ENCODE measurements at regions not wholly inside any gene's neighbourhood (a gene's known extent, or its start where the extent isn't known, plus 50 kb on each side); places are given as distances from the start of the nearest gene placed in this dataset.
"Not testable (repeated sequence)": the region's sequence is repeated elsewhere in the genome, so short reads cannot be mapped to it uniquely, and the experiment has no call there.

DNA sequence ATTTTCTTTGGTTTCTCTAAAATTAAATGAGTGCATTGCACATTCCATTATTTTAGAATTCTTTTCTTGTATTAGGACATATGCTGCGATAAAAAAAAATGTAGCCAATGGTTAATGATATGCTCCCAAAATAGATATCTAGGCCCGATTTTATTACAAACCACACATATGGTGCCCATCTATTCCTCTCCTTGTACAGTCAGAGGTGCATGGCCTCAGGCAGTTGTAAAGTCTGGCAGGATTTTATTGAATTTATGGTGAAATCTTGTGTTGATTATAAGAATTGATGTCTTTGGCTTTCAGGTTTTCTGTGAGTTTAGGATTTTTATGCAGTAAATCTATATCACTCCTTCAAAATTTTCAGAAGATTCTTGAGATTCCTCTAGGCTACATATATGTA is 192.2 kb downstream of the RFPL4B start:
- no peak overlapping the region for H3K27ac ChIP-seq
- H3K27me3 ChIP-seq (ENCODE audit: insufficient read depth, low read depth, severe bottlenecking), result no peaks in the 10 kb centered on the region
- no peak for DNase-seq
- TF ChIP-seq, protein P1, sequence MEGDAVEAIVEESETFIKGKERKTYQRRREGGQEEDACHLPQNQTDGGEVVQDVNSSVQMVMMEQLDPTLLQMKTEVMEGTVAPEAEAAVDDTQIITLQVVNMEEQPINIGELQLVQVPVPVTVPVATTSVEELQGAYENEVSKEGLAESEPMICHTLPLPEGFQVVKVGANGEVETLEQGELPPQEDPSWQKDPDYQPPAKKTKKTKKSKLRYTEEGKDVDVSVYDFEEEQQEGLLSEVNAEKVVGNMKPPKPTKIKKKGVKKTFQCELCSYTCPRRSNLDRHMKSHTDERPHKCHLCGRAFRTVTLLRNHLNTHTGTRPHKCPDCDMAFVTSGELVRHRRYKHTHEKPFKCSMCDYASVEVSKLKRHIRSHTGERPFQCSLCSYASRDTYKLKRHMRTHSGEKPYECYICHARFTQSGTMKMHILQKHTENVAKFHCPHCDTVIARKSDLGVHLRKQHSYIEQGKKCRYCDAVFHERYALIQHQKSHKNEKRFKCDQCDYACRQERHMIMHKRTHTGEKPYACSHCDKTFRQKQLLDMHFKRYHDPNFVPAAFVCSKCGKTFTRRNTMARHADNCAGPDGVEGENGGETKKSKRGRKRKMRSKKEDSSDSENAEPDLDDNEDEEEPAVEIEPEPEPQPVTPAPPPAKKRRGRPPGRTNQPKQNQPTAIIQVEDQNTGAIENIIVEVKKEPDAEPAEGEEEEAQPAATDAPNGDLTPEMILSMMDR (IDR thresholded peaks at IDR 0.05; ENCODE audit: low read depth, low read length), result no peak
- no peaks in the 10 kb centered on the region for H3K36me3 ChIP-seq
- H3K4me3 ChIP-seq (ENCODE audit: low read depth, low read length), result no peak overlapping the region
- H3K9me3 ChIP-seq (ENCODE audit: severe bottlenecking), result no peaks in the 10 kb centered on the region

DNA sequence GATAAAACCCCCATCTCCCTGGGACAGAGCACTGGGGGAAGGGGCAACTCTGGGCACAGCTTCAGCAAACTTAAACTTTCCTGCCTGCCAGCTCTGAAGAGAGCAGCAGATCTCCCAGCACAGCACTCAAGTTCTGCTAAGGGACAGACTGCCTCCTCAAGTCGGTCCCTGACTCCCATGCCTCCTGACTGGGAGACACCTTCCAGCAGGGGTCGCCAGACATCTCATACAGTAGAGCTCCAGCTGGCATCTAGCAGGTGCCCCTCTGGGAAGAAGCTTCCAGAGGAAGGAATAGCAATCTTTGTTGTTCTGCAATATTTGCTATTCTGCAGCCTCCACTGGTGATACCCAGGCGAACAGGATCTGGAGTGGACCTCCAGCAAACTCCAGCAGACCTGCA is 194.7 kb downstream of the RFPL4B start:
- H3K27me3 ChIP-seq (ENCODE audit: insufficient read depth, low read depth, severe bottlenecking); H3K27ac ChIP-seq; H3K9me3 ChIP-seq (ENCODE audit: severe bottlenecking); H3K4me3 ChIP-seq (ENCODE audit: low read depth, low read length); H3K36me3 ChIP-seq: not testable (repeated sequence)
- DNase-seq, result peak; percentile 27

DNA sequence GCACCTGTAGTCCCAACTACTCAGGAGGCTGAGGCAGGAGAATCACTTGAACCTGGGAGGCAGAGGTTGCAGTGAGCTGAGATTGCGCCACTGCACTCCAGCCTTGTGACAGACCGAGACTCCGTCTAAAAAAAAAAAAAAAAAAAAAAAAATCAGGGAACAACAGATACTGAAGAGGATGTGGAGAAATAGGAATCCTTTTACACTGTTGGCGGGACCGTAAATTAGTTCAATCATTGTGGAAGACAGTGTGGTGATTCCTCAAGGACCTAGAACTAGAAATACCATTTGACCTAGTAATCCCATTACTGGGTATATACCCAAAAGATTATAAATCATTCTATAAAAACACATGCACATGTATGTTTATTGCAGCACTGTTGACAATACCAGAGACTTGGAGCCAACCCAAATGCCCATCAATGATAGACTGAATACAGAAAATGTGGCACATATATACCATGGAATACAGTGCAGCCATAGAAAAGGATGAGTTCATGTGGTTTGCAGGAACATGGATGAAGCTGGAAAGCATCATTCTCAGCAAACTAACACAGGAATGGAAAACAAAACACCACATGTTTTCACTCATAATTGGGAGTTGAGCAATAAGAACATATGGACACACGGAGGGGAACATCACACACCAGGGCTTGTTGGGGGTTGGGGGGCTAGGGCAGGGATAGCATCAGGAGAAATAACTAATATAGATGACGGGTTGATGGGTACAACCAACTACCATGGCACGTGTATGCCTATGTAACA is 200.4 kb downstream of the RFPL4B start:
- H3K9me3 ChIP-seq (ENCODE audit: severe bottlenecking), result not testable (repeated sequence)

DNA sequence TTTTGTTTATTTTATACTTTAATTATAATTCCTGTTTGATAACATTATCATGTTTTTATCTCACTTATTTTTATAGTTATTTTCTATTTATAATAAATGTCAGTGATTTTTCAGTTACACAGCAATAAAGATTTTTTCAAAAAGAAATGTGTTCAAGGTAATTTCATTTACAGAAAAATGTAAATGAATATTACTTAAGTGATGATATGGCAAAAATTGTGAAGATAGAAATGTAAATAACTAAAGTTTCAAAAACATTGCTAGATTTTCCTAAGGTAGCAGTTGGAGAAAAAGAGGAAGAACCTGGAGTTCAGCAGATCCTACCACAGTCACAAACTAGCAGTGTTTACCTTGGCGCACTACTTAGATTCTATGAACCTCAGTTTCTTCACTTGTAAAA is 202.6 kb downstream of the RFPL4B start:
- TF ChIP-seq, protein P1 (IDR thresholded peaks at IDR 0.05; ENCODE audit: low read depth, low read length), result no peak
- no peaks in the 10 kb centered on the region for H3K9me3 ChIP-seq (ENCODE audit: severe bottlenecking)

More for the DNA sequence above, 200.4 kb downstream of the RFPL4B start:
- H3K4me3 ChIP-seq (ENCODE audit: low read depth, low read length); H3K27me3 ChIP-seq (ENCODE audit: insufficient read depth, low read depth, severe bottlenecking); H3K36me3 ChIP-seq; DNase-seq; H3K27ac ChIP-seq: not testable (repeated sequence)

DNA sequence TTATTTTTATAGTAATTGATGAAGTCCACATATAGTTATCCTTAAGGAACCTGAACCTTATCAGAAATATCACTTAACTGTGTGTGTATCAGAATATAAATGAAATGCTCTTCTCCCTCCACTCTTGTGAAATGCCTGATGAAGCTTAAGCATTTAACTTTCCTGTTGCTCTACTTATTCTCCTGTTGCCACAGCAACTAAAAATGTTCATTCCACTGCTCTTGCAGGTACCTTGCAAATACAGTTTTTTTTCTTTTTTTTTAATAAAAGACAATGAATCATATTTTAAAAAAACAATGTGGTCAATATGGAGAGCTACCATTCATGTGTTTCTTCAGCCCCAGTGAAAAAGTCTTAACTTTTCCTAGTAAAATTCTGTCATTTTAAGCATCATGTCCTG is 210.3 kb downstream of the RFPL4B start:
- H3K36me3 ChIP-seq, result no peaks in the 10 kb centered on the region
- H3K4me3 ChIP-seq (ENCODE audit: low read depth, low read length), result no peak overlapping the region
- no peak overlapping the region for H3K27ac ChIP-seq
- H3K9me3 ChIP-seq (ENCODE audit: severe bottlenecking), result no peaks in the 10 kb centered on the region
- H3K27me3 ChIP-seq (ENCODE audit: insufficient read depth, low read depth, severe bottlenecking), result no peaks in the 10 kb centered on the region
- no peak for DNase-seq
- TF ChIP-seq, protein P1 (IDR thresholded peaks at IDR 0.05; ENCODE audit: low read depth, low read length), result no peak

More for the DNA sequence above, 202.6 kb downstream of the RFPL4B start:
- Histone ChIP-seq H3K27ac (no peak overlapping the region), H3K36me3 (no peaks in the 10 kb centered on the region), H3K27me3 (ENCODE audit: insufficient read depth, low read depth, severe bottlenecking) (no peaks in the 10 kb centered on the region), H3K4me3 (ENCODE audit: low read depth, low read length) (no peak overlapping the region)
- DNase-seq, result no peak

DNA sequence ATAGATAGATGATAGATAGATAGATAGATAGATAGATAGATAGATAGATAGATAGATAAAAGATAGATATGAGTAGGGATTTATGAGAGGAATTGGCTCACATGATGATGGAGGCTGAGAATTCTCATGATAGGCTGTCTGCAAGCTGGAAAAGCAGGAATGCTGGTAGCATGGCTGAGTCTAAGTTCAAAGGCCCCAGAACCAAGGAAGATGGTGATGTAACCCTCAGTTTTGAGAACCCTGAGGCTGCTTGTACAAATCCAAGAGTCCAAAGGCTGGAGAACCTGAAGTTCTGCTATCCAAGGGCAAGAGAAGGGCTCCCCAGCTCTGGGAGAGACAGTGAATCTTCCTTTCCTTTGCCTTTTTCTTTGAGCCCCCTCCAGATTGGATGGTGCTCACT is 210.8 kb downstream of the RFPL4B start:
- Histone ChIP-seq H3K27me3 (ENCODE audit: insufficient read depth, low read depth, severe bottlenecking) (no peaks in the 10 kb centered on the region), H3K9me3 (ENCODE audit: severe bottlenecking) (no peaks in the 10 kb centered on the region), H3K4me3 (ENCODE audit: low read depth, low read length) (no peak overlapping the region), H3K27ac (no peak overlapping the region), H3K36me3 (no peaks in the 10 kb centered on the region)
- no peak for DNase-seq
- TF ChIP-seq, protein P1 (IDR thresholded peaks at IDR 0.05; ENCODE audit: low read depth, low read length), result no peak

DNA sequence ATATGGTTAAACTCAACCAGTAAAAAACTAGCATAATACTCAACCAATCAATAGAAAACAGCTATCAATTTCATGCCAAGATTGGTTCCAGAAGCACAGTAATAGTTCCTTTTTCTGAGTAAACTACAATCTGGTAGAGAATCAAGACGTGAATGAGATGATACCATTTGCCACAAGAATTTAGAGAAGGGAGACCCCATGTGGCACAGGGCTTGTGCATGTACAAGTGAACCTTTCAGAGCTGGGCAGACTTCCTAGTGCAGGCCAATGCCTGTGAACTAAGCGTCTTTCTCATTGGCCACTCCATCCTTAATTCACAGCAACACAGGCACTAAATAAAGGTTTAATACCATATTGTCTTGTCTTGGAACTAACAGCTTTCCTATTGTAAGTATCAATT is 213.5 kb downstream of the RFPL4B start:
- DNase-seq, result peak; percentile 12
- H3K4me3 ChIP-seq (ENCODE audit: low read depth, low read length), result no peak overlapping the region
- H3K27me3 ChIP-seq (ENCODE audit: insufficient read depth, low read depth, severe bottlenecking), result no peaks in the 10 kb centered on the region
- TF ChIP-seq, protein P1 (IDR thresholded peaks at IDR 0.05; ENCODE audit: low read depth, low read length), result no peak
- H3K27ac ChIP-seq, result no peak overlapping the region
- H3K36me3 ChIP-seq, result no peaks in the 10 kb centered on the region
- no peaks in the 10 kb centered on the region for H3K9me3 ChIP-seq (ENCODE audit: severe bottlenecking)

Measured in WERI-Rb-1 (cell line).